CD4-positive, alpha-beta T cell (primary cell): ENCODE measurements at regions not wholly inside any gene's neighbourhood (a gene's known extent, or its start where the extent isn't known, plus 50 kb on each side); places are given as distances from the start of the nearest gene placed in this dataset.

Source experiments
- ATAC-seq: fragments of 200-7000 bp; cut with Tn5 transposase; one replicate; pipeline ENCODE4 v1.10.0; 2022; ENCODE audit warnings: mild to moderate bottlenecking; ENCODE audit not compliant: poor library complexity
- CTCF ChIA-PET: fragments of 350-600 bp; sonication (Branson Sonifier 250); formaldehyde crosslinking; loops from one replicate; lab custom pipeline; 2021; ENCODE audit warnings: antibody characterized with exemption, inconsistent platforms; lab: Charles Lee
- POLR2A ChIA-PET: fragments of 350-600 bp; sonication (Branson Sonifier 250); formaldehyde crosslinking; loops from one replicate; lab custom pipeline; 2021; ENCODE audit warnings: antibody characterized with exemption, inconsistent platforms; lab: Charles Lee
- DNase-seq, 14 experiments: peaks; one replicate each; pipeline ENCODE4 v3.0.0-alpha.2; 2013 to 2020; ENCODE audit warnings: mixed read lengths in 2 of 14
- H3K27ac ChIP-seq, 2 donors: one replicate each; pipeline versions ENCODE4 v1.5.1 to v1.7.0; 2013; ENCODE audit warnings: low read length in 2 of 2, low read depth in 1 of 2, mild to moderate bottlenecking in 1 of 2
- H3K27me3 ChIP-seq, 2 experiments: 1 replicate in 1 of 2; 2 replicates in 1 of 2; pipeline versions ENCODE4 v1.6.1 to v1.7.0; 2013; ENCODE audit warnings: low read length in 2 of 2, control low read depth in 1 of 2, mild to moderate bottlenecking in 1 of 2, moderate library complexity in 1 of 2; ENCODE audit not compliant: insufficient read depth in 2 of 2, control insufficient read depth in 1 of 2
- H3K36me3 ChIP-seq: one replicate; pipeline ENCODE4 v1.6.1; 2013; ENCODE audit warnings: low read length, control low read depth; ENCODE audit not compliant: insufficient read depth
- H3K4me1 ChIP-seq: one replicate; pipeline ENCODE4 v1.6.1; 2013; ENCODE audit warnings: low read length, control low read depth; ENCODE audit not compliant: insufficient read depth
- H3K4me3 ChIP-seq: one replicate; pipeline ENCODE4 v1.5.1; 2013; ENCODE audit warnings: mild to moderate bottlenecking, low read length, moderate library complexity
- H3K9me3 ChIP-seq, 2 experiments: 1 replicate in 1 of 2; 2 replicates in 1 of 2; pipeline versions ENCODE4 v1.6.1 to v1.7.0; 2013; ENCODE audit warnings: low read length in 2 of 2, mild to moderate bottlenecking in 2 of 2, control low read depth in 1 of 2, moderate library complexity in 1 of 2; ENCODE audit not compliant: control insufficient read depth in 1 of 2, insufficient read depth in 1 of 2
- H3K27ac Mint-ChIP-seq: one replicate; pipeline ENCODE4 v1.8.0; 2020; ENCODE audit warnings: mixed read lengths
- H3K27me3 Mint-ChIP-seq: one replicate; pipeline ENCODE4 v1.8.0; 2021; ENCODE audit warnings: mixed read lengths
- H3K36me3 Mint-ChIP-seq: one replicate; pipeline ENCODE4 v1.8.0; 2021; ENCODE audit warnings: low read depth, mixed read lengths
- H3K4me1 Mint-ChIP-seq: one replicate; pipeline ENCODE4 v1.8.0; 2021; ENCODE audit warnings: low read depth, mixed read lengths
- H3K4me3 Mint-ChIP-seq: one replicate; pipeline ENCODE4 v1.8.0; 2020; ENCODE audit warnings: mild to moderate bottlenecking, mixed read lengths
- H3K9me3 Mint-ChIP-seq: one replicate; pipeline ENCODE4 v1.8.0; 2020; ENCODE audit warnings: mixed read lengths
- CTCF ChIP-seq: fragments of 200-600 bp; IDR thresholded peaks from one replicate; pipeline ENCODE4 v1.8.0; 2022; ENCODE audit warnings: antibody characterized with exemption, mild to moderate bottlenecking
- intact Hi-C, 2 experiments: fragments of 100-400 bp; cut with DNase I in 1 of 2; cut with micrococcal nuclease in 1 of 2; formaldehyde crosslinking; loops; one replicate each; pipeline versions ENCODE4 v1.15.1 to v1.9.0; 2023 to 2025; cut with DNase I, micrococcal nuclease

GRCh38 chr2:105578166-105578565 is 166.5 kb upstream of the NCK2 start:
- no peak for ATAC-seq
- no peaks in the 10 kb centered on the region for H3K36me3 Mint-ChIP-seq
- Histone ChIP-seq H3K4me3 (no peak overlapping the region), H3K4me1 (peaks cover 15% of the 10 kb centered on the region), H3K36me3 (no peaks in the 10 kb centered on the region), H3K27me3 (no peaks in the 10 kb centered on the region), H3K9me3 (no peaks in the 10 kb centered on the region), H3K27ac (no peak overlapping the region)
- intact Hi-C loops = loop anchor here (5.0 to 10.0 kb wide), 7 partner anchors 159 to 964 kb away; no protein-coding TSS in a partner anchor
- H3K27ac Mint-ChIP-seq = no peak overlapping the region
- no peak for DNase-seq
- H3K4me3 Mint-ChIP-seq = no peak overlapping the region
- peaks cover 4% of the 10 kb centered on the region for H3K27me3 Mint-ChIP-seq
- ChIA-PET POLR2A (interaction anchor here (0.6 to 1.3 kb wide), 3 partner anchors 168 to 560 kb away, joined by 3 read pairs; no protein-coding TSS in a partner anchor), CTCF (no interaction called here)
- no peak for TF ChIP-seq CTCF
- peaks cover 35% of the 10 kb centered on the region for H3K4me1 Mint-ChIP-seq
- H3K9me3 Mint-ChIP-seq = no peaks in the 10 kb centered on the region

- no peak overlapping the region for H3K4me3 Mint-ChIP-seq
- Histone ChIP-seq H3K4me3 (no peak overlapping the region), H3K27me3 (no peaks in the 10 kb centered on the region), H3K4me1 (peaks cover 15% of the 10 kb centered on the region), H3K9me3 (no peaks in the 10 kb centered on the region), H3K36me3 (no peaks in the 10 kb centered on the region), H3K27ac (no peak overlapping the region)
- H3K27ac Mint-ChIP-seq = no peak overlapping the region
- H3K9me3 Mint-ChIP-seq = no peaks in the 10 kb centered on the region
- no peak for TF ChIP-seq CTCF
- no peaks in the 10 kb centered on the region for H3K36me3 Mint-ChIP-seq
- peaks cover 4% of the 10 kb centered on the region for H3K27me3 Mint-ChIP-seq
- peaks cover 34% of the 10 kb centered on the region for H3K4me1 Mint-ChIP-seq
- intact Hi-C loops = loop anchor here (2.0 to 10.0 kb wide), 9 partner anchors 160 to 965 kb away; no protein-coding TSS in a partner anchor
- CTCF ChIA-PET = no interaction called here
- POLR2A ChIA-PET = interaction anchor here (0.6 to 1.3 kb wide), 3 partner anchors 168 to 561 kb away, joined by 3 read pairs; no protein-coding TSS in a partner anchor
- DNase-seq (no peak), ATAC-seq (no peak)
Measured at GRCh38 chr2:105577762-105578161, 166.9 kb upstream of the NCK2 start.

- Mint-ChIP-seq H3K4me3 (no peak overlapping the region), H3K4me1 (peaks cover 28% of the 10 kb centered on the region), H3K9me3 (no peaks in the 10 kb centered on the region), H3K27me3 (peaks cover 4% of the 10 kb centered on the region), H3K36me3 (no peaks in the 10 kb centered on the region), H3K27ac (peak overlapping the region; percentile 83)
- ChIA-PET POLR2A (interaction anchor here (0.8 to 1.5 kb wide), 6 partner anchors 168 to 520 kb away, joined by 3 to 6 read pairs (median 3); partner anchors contain the start of gene NCK2), CTCF (interaction anchor here (0.6 to 1.1 kb wide), 4 partner anchors 19 to 518 kb away, joined by 3 to 4 read pairs (median 3); no protein-coding TSS in a partner anchor)
- Histone ChIP-seq H3K4me1 (peaks cover 17% of the 10 kb centered on the region), H3K27me3 (no peaks in the 10 kb centered on the region), H3K36me3 (no peaks in the 10 kb centered on the region), H3K4me3 (no peak overlapping the region), H3K9me3 (no peaks in the 10 kb centered on the region), H3K27ac (no peak overlapping the region)
- intact Hi-C loops = loop anchor here (1.0 to 10.0 kb wide), 10 partner anchors 161 to 966 kb away; no protein-coding TSS in a partner anchor
- ATAC-seq (peak; percentile 86), DNase-seq (peak in 4 of 14 experiments; percentile 13 to 64 (median 62))
- TF ChIP-seq CTCF = peak; percentile 78
Measured at GRCh38 chr2:105576440-105577241, 168.1 kb upstream of the NCK2 start.
